HEK293T (cell line): ENCODE measurements at regions not wholly inside any gene's neighbourhood (a gene's known extent, or its start where the extent isn't known, plus 50 kb on each side); places are given as distances from the start of the nearest gene placed in this dataset.

ENCODE experiments used
- ELF4 ChIP-seq: fragments of 450-650 bp; IDR thresholded peaks from 2 replicates; pipeline ENCODE4 v1.6.1; 2017; ENCODE audit warnings: antibody characterized with exemption
- FOXK2 ChIP-seq: fragments of 450-650 bp; IDR thresholded peaks from 2 replicates; pipeline ENCODE4 v1.6.1; 2016; ENCODE audit warnings: mild to moderate bottlenecking
- HDGF ChIP-seq: fragments of 450-650 bp; IDR thresholded peaks from 2 replicates; pipeline ENCODE4 v1.6.1; 2017; ENCODE audit warnings: antibody characterized with exemption, borderline replicate concordance
- LEF1 ChIP-seq: fragments of 450-650 bp; IDR thresholded peaks from 2 replicates; pipeline ENCODE4 v1.6.1; 2017; ENCODE audit warnings: mild to moderate bottlenecking, borderline replicate concordance
- TARDBP ChIP-seq: fragments of 450-650 bp; IDR thresholded peaks from 2 replicates; pipeline ENCODE4 v1.6.1; 2016

DNA sequence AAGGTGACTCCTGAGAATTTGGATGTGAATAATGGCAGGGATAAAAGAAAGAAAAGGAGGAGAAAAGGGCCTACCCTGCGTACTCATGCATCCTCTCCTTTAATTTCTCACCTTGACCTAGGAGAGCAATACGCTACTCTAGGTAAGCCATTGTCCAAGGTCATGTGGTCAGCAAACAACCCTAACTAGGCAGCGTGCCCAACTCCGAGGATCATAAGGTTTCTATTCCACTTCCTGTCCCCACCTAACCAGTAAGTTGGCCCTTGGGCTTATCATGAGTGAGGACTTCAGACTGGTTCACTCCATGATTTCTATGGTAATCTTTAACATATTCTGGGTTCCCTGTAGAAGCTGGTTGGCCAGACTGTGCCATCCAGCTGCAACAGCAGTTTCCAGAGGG lies 315.1 kb upstream of the CCL2 start:
- no peak for TF ChIP-seq LEF1
- no peak for TF ChIP-seq HDGF
- TF ChIP-seq ELF4, result no peak
- no peak for TF ChIP-seq FOXK2
- TF ChIP-seq TARDBP, result no peak
